Karpas-422 (cell line): ENCODE measurements at regions not wholly inside any gene's neighbourhood (a gene's known extent, or its start where the extent isn't known, plus 50 kb on each side); places are given as distances from the start of the nearest gene placed in this dataset.
"Not testable (repeated sequence)": the region's sequence is repeated elsewhere in the genome, so short reads cannot be mapped to it uniquely, and the experiment has no call there.

ENCODE experiments used
- DNase-seq: peaks from one replicate; pipeline ENCODE4 v3.0.0-alpha.2; 2015
- H2AFZ ChIP-seq: fragments of 200-600 bp; sonication (generic); 2 replicates; pipeline ENCODE4 v1.6.1; 2014; ENCODE audit warnings: antibody characterized with exemption, low read length, mixed read lengths
- H3K27ac ChIP-seq: fragments of 200-600 bp; sonication (generic); 2 replicates; pipeline ENCODE4 v1.5.1; 2014; ENCODE audit warnings: mild to moderate bottlenecking, low read length, moderate library complexity
- H3K27me3 ChIP-seq: fragments of 200-600 bp; sonication (generic); 2 replicates; pipeline ENCODE4 v1.6.1; 2014; ENCODE audit warnings: low read length, mixed read lengths
- H3K36me3 ChIP-seq: fragments of 200-600 bp; sonication (generic); 2 replicates; pipeline ENCODE4 v1.6.1; 2014; ENCODE audit warnings: low read length, mixed read lengths; ENCODE audit not compliant: insufficient read depth
- H3K4me1 ChIP-seq: fragments of 200-600 bp; sonication (generic); 2 replicates; pipeline ENCODE4 v1.6.1; 2014; ENCODE audit warnings: mild to moderate bottlenecking, low read length, mixed read lengths
- H3K4me2 ChIP-seq: fragments of 200-600 bp; sonication (generic); 2 replicates; pipeline ENCODE4 v1.6.1; 2014; ENCODE audit warnings: low read length, low read depth, mild to moderate bottlenecking; ENCODE audit not compliant: poor library complexity, severe bottlenecking
- H3K4me3 ChIP-seq: fragments of 200-600 bp; sonication (generic); 2 replicates; pipeline ENCODE4 v1.5.1; 2014; ENCODE audit warnings: mild to moderate bottlenecking, antibody characterized with exemption, low read length, mixed read lengths
- H3K79me2 ChIP-seq: fragments of 200-600 bp; sonication (generic); 2 replicates; pipeline ENCODE4 v1.6.1; 2014; ENCODE audit warnings: mild to moderate bottlenecking, low read length, mixed read lengths
- H3K9ac ChIP-seq: fragments of 200-600 bp; sonication (generic); 2 replicates; pipeline ENCODE4 v1.6.0; 2014; ENCODE audit warnings: low read length
- H3K9me2 ChIP-seq: fragments of 200-600 bp; sonication (generic), shearing (Covaris generic); replicated peaks from 2 replicates; pipeline ENCODE4 v1.6.0; 2014; ENCODE audit warnings: mild to moderate bottlenecking, low read length, moderate library complexity; ENCODE audit not compliant: insufficient read depth
- H3K9me3 ChIP-seq: fragments of 300-700, 200-600 bp; sonication (generic); 2 replicates; pipeline ENCODE4 v1.6.1; 2014; ENCODE audit warnings: low read length, mixed read lengths
- H4K20me1 ChIP-seq: fragments of 200-600 bp; sonication (generic); 2 replicates; pipeline ENCODE4 v1.6.1; 2014; ENCODE audit warnings: mild to moderate bottlenecking, antibody characterized with exemption, low read length, low read depth; ENCODE audit not compliant: insufficient read depth

DNA sequence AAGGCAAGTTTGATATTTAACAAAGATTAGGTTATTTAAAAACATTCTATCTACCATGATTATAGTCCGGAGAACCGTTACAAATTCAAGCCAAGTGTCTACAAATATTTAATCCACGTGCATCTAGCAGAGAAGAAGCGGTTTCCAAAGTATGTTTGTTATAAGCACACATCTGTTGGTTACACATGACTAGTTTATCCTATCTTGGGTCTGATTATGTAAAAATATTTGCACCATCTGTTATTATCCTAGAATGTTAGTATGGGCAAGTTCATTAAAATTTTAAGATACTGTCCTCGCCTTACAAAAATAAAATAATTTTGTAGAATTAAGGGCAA, 289.2 kb upstream of the VSTM2A start:
- Histone ChIP-seq H3K36me3 (no peaks in the 10 kb centered on the region), H3K27ac (no peak overlapping the region), H3K79me2 (no peaks in the 10 kb centered on the region), H2AFZ (no peak overlapping the region), H3K27me3 (no peaks in the 10 kb centered on the region), H3K9ac (no peak overlapping the region), H4K20me1 (no peaks in the 10 kb centered on the region), H3K9me2 (no peaks in the 10 kb centered on the region), H3K4me2 (no peak overlapping the region), H3K4me1 (no peaks in the 10 kb centered on the region), H3K9me3 (peaks cover 16% of the 10 kb centered on the region), H3K4me3 (no peak overlapping the region)
- no peak for DNase-seq

DNA sequence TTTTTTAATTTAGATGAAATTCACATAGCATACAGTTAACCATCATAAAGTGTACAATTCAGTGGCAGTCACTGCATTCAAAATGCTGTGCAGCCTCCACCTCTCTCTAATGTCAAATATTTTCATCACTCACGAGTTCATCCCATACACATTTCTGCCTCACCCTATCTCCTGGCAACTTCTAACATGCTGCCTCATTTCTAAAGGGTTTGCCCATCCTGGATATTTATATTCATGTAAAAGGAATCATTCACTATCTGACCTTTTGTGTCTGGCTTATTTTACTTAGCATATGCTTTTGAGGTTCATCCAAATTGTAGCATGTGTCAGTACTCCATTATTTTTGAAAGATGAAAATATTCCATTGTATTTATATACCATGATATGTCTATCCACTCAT, 286.9 kb upstream of the VSTM2A start:
- Histone ChIP-seq H3K9ac (no peak overlapping the region), H4K20me1 (no peaks in the 10 kb centered on the region), H3K36me3 (no peaks in the 10 kb centered on the region)

DNA sequence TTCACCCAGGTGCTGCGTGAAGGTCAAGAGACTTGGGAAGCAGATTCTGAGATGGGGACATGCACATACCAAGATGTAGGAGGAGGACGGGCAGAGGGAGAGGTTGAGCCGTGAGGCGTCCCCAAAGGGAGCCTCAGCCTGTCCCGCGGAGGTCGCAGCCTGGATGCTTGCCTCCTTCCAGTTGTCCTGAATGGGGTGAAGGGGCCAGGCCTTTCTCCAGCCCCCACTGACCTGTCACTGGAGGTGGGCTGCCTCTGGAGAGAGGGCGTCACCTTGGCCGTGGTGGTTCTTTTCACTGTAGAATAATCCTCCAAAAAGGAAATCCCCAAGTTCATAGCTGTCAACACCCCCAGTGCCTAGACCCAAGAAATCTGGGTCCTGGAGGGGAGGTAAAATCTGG, 283.0 kb upstream of the VSTM2A start:
- no peaks in the 10 kb centered on the region for H3K9me2 ChIP-seq
- no peaks in the 10 kb centered on the region for H3K36me3 ChIP-seq
- no peaks in the 10 kb centered on the region for H3K79me2 ChIP-seq
- no peak overlapping the region for H3K27ac ChIP-seq
- no peaks in the 10 kb centered on the region for H3K27me3 ChIP-seq
- no peaks in the 10 kb centered on the region for H3K4me1 ChIP-seq
- no peak for DNase-seq
- peaks cover 23% of the 10 kb centered on the region for H3K9me3 ChIP-seq
- H4K20me1 ChIP-seq = no peaks in the 10 kb centered on the region
- H3K4me2 ChIP-seq = no peak overlapping the region
- H2AFZ ChIP-seq = no peak overlapping the region
- no peak overlapping the region for H3K9ac ChIP-seq
- H3K4me3 ChIP-seq = no peak overlapping the region

More for the DNA sequence above, 286.9 kb upstream of the VSTM2A start:
- H3K4me2 ChIP-seq = no peak overlapping the region
- no peak overlapping the region for H2AFZ ChIP-seq
- DNase-seq = no peak
- no peaks in the 10 kb centered on the region for H3K4me1 ChIP-seq
- no peaks in the 10 kb centered on the region for H3K9me2 ChIP-seq
- H3K27me3 ChIP-seq = no peaks in the 10 kb centered on the region
- H3K79me2 ChIP-seq = no peaks in the 10 kb centered on the region
- no peak overlapping the region for H3K27ac ChIP-seq
- H3K4me3 ChIP-seq = no peak overlapping the region
- peaks cover 30% of the 10 kb centered on the region for H3K9me3 ChIP-seq

DNA sequence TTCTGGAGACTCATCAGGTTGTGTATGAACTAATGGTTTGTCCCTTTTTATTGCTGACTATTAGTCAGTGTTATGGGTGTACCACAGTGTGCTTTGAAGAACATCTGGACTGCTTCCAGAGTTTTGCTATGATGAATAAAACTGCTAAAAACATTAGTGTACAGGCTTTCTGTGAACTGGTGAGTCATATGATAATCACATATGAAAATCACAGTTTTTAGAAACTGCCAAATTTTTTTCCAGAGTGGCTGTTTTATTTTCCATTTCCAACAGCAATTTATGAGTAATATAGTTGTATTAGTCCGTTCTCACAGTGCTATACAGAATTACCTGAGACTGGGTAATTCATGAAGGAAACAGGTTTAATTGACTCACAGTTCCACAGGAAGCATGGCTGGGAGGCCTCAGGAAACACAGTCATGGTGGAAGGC, 281.2 kb upstream of the VSTM2A start:
- Histone ChIP-seq H3K36me3 (no peaks in the 10 kb centered on the region), H3K4me3 (no peak overlapping the region), H3K4me1 (no peaks in the 10 kb centered on the region), H3K4me2 (no peak overlapping the region), H3K79me2 (no peaks in the 10 kb centered on the region), H4K20me1 (no peaks in the 10 kb centered on the region), H3K27ac (no peak overlapping the region), H2AFZ (no peak overlapping the region), H3K27me3 (no peaks in the 10 kb centered on the region), H3K9me3 (peaks cover 23% of the 10 kb centered on the region), H3K9me2 (no peaks in the 10 kb centered on the region), H3K9ac (no peak overlapping the region)
- DNase-seq = no peak

DNA sequence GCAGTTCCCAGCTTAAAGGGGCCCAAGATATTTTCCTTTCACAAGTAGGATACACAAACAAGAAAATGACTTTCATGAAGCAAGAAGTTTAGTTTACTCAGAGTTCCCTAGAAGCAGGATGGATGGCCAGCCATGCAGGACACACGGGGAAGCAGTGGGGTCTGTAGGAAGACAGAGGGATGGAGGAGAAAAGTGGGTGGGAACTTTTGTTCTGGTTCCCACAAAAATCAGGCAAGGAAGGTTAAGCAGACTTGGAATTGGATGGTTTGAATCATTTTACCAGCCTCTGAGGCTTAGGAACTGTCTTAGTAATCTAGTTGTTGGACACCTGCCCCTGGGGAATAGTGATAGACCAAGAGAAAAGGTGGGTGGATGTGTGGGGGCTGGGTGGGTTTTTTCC, 263.3 kb upstream of the VSTM2A start:
- Histone ChIP-seq H3K4me1 (no peaks in the 10 kb centered on the region), H3K9ac (no peak overlapping the region), H3K9me3 (peaks cover 16% of the 10 kb centered on the region), H4K20me1 (no peaks in the 10 kb centered on the region), H3K4me2 (no peak overlapping the region), H3K4me3 (no peak overlapping the region), H3K79me2 (no peaks in the 10 kb centered on the region), H3K27ac (no peak overlapping the region), H3K9me2 (no peaks in the 10 kb centered on the region), H2AFZ (no peak overlapping the region), H3K36me3 (no peaks in the 10 kb centered on the region), H3K27me3 (no peaks in the 10 kb centered on the region)
- DNase-seq = no peak

DNA sequence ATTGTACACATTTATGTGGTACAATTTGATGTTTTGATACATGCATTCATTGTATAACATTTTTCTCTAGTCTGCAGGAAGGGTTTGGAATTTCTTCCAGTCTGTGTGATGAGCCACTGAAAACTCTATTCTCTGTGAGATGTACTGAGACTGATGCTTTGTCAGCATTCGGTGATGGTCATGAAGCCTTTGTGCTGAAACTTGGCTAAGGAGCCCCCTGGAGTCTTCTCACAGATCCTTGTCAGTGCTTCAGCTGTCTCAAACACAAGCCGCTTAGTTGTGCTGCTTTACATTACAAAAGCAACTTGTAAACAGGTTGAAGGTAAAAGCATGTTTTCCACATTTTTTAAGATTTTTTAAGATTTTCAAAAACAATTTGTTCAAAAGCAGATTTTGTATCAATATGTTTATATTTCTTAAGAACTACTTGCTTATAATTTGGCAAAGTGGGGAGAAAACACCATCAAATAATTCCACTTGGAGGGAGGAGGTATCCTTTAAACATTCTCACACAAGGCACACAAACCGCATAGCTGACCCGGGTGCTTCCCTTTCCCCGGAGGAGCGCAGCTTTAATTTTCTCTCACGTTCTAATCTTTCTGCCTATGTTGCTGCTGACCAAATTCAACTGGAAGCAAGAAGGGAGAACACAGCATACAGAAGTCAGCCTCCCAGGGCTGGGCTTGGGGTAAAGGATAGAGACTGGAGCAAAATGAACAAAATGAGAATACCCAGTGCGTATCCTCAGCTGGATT, 249.8 kb upstream of the VSTM2A start:
- Histone ChIP-seq H4K20me1 (no peaks in the 10 kb centered on the region), H3K4me3 (no peak overlapping the region), H3K36me3 (no peaks in the 10 kb centered on the region), H3K79me2 (no peaks in the 10 kb centered on the region), H3K9me2 (no peaks in the 10 kb centered on the region), H3K9ac (no peak overlapping the region), H3K27me3 (no peaks in the 10 kb centered on the region), H3K4me2 (no peak overlapping the region), H2AFZ (no peak overlapping the region), H3K9me3 (peaks cover 24% of the 10 kb centered on the region), H3K4me1 (no peaks in the 10 kb centered on the region), H3K27ac (no peak overlapping the region)
- DNase-seq = no peak

DNA sequence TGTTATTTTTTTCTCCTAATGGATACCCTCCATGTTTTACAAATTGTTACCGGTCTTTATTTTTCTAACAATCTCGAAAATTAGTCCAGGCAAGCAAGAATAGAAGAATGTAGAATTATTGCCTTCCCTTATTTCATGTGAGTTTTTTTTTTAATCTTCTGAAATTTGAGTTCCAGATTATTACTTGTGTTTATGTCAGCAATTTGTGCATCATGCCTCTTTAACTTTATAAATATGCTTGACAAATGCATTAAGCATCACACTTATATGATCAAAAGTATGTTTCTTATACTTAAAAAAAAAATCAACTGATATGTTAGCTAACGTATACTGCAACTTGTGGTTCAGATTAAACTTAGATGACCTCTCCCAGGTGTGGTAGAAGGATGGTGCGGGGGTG, 242.7 kb upstream of the VSTM2A start:
- H3K4me3 ChIP-seq = no peak overlapping the region
- H3K4me2 ChIP-seq = no peak overlapping the region
- H3K9me2 ChIP-seq = no peaks in the 10 kb centered on the region
- no peaks in the 10 kb centered on the region for H3K27me3 ChIP-seq
- H3K79me2 ChIP-seq = no peaks in the 10 kb centered on the region
- no peak for DNase-seq
- H3K4me1 ChIP-seq = no peaks in the 10 kb centered on the region
- no peaks in the 10 kb centered on the region for H3K36me3 ChIP-seq
- H3K27ac ChIP-seq = no peak overlapping the region
- peaks cover 16% of the 10 kb centered on the region for H3K9me3 ChIP-seq
- no peak overlapping the region for H2AFZ ChIP-seq
- H4K20me1 ChIP-seq = no peaks in the 10 kb centered on the region
- H3K9ac ChIP-seq = no peak overlapping the region

DNA sequence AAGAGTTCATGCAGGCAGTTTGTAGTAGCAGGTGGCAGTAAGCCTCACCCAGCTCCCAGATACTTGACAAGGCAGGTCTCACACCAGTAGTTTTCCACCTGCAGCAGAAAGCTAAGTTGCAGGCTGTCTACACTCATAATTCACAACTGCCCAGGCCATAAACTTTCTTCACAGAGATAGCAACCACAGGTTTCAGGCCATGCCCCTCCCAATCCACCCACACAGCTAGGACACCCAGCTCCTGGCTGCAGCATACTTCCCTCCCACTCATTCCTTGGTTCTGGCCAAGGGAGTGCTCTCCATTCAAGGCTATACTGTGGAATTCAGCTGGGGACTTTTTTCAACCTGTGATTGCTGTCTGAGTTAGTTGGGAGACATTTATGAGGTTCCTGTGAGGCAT, 226.2 kb upstream of the VSTM2A start:
- not testable (repeated sequence) for H3K27me3 ChIP-seq, H2AFZ ChIP-seq, H3K9me3 ChIP-seq, H3K4me3 ChIP-seq, H3K36me3 ChIP-seq, H3K9ac ChIP-seq, H3K27ac ChIP-seq, H3K4me1 ChIP-seq, DNase-seq, H3K79me2 ChIP-seq, H3K4me2 ChIP-seq, H3K9me2 ChIP-seq, H4K20me1 ChIP-seq
